ENCODE measurements at regions not wholly inside any gene's neighbourhood (a gene's known extent, or its start where the extent isn't known, plus 50 kb on each side); places are given as distances from the start of the nearest gene placed in this dataset.

- no peak for DNase-seq
- H3K4me1 Mint-ChIP-seq (ENCODE audit: low read depth): no peaks in the 10 kb centered on the region
- H3K4me3 Mint-ChIP-seq: no peak overlapping the region
- no peaks in the 10 kb centered on the region for H3K9me3 Mint-ChIP-seq
- no peak for ATAC-seq
- H3K27me3 Mint-ChIP-seq (ENCODE audit: low read depth): peaks cover 2% of the 10 kb centered on the region
- H3K36me3 Mint-ChIP-seq (ENCODE audit: insufficient read depth): no peaks in the 10 kb centered on the region
These were observed 150.5 kb upstream of the NCKAP5 start for GRCh38 chr2:133718688-133719201.

- Mint-ChIP-seq H3K4me1 (ENCODE audit: low read depth) (no peaks in the 10 kb centered on the region), H3K27me3 (ENCODE audit: low read depth) (peaks cover 2% of the 10 kb centered on the region), H3K36me3 (ENCODE audit: insufficient read depth) (no peaks in the 10 kb centered on the region), H3K9me3 (no peaks in the 10 kb centered on the region), H3K4me3 (no peak overlapping the region)
- ATAC-seq: no peak
- DNase-seq: no peak
These were observed 152.2 kb upstream of the NCKAP5 start for GRCh38 chr2:133720429-133720828.

GRCh38 chr2:133721118-133721517 lies 152.9 kb upstream of the NCKAP5 start:
- ATAC-seq (no peak), DNase-seq (no peak)
- Mint-ChIP-seq H3K27me3 (ENCODE audit: low read depth) (peaks cover 2% of the 10 kb centered on the region), H3K9me3 (no peaks in the 10 kb centered on the region), H3K36me3 (ENCODE audit: insufficient read depth) (no peaks in the 10 kb centered on the region), H3K4me3 (no peak overlapping the region), H3K4me1 (ENCODE audit: low read depth) (no peaks in the 10 kb centered on the region)

- H3K9me3 Mint-ChIP-seq: no peaks in the 10 kb centered on the region
- no peak overlapping the region for H3K4me3 Mint-ChIP-seq
- H3K27me3 Mint-ChIP-seq (ENCODE audit: low read depth): no peaks in the 10 kb centered on the region
- peaks cover 2% of the 10 kb centered on the region for H3K4me1 Mint-ChIP-seq (ENCODE audit: low read depth)
- H3K36me3 Mint-ChIP-seq (ENCODE audit: insufficient read depth): no peaks in the 10 kb centered on the region
- ATAC-seq (no peak), DNase-seq (no peak)
These were observed 154.9 kb upstream of the NCKAP5 start for GRCh38 chr2:133723133-133723532.

DNA sequence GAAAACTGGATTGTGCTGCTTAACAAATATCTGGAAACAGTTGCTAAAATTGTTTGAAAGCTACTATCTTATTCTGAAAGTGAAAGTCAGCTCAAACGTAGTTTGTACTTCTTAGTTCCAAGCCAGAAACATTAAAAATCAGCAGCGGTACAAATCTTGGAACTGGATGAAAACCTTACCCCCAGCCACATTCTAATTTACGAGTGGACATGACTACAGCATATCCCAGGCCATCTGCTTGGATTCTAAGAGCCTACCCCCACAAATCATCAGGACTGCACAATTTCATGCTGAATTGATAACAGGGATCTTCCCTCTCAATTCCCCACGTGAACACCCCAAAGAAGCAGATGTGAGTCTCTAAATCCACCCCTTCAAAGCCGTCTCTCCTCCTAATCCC lies 158.7 kb upstream of the NCKAP5 start:
- Mint-ChIP-seq H3K9me3 (no peaks in the 10 kb centered on the region), H3K36me3 (ENCODE audit: insufficient read depth) (no peaks in the 10 kb centered on the region), H3K4me3 (no peak overlapping the region), H3K27me3 (ENCODE audit: low read depth) (no peaks in the 10 kb centered on the region), H3K4me1 (ENCODE audit: low read depth) (peaks cover 2% of the 10 kb centered on the region)
- no peak for DNase-seq
- ATAC-seq: no peak

- no peak overlapping the region for H3K4me3 Mint-ChIP-seq
- peaks cover 3% of the 10 kb centered on the region for H3K27me3 Mint-ChIP-seq (ENCODE audit: low read depth)
- ATAC-seq (no peak), DNase-seq (no peak)
- no peaks in the 10 kb centered on the region for H3K9me3 Mint-ChIP-seq
- no peaks in the 10 kb centered on the region for H3K36me3 Mint-ChIP-seq (ENCODE audit: insufficient read depth)
- peaks cover under 1% of the 10 kb centered on the region for H3K4me1 Mint-ChIP-seq (ENCODE audit: low read depth)
These were observed 163.8 kb upstream of the NCKAP5 start for GRCh38 chr2:133732059-133732458.

- Mint-ChIP-seq H3K27me3 (ENCODE audit: low read depth) (peaks cover 3% of the 10 kb centered on the region), H3K9me3 (no peaks in the 10 kb centered on the region), H3K4me1 (ENCODE audit: low read depth) (no peaks in the 10 kb centered on the region), H3K36me3 (ENCODE audit: insufficient read depth) (no peaks in the 10 kb centered on the region), H3K4me3 (no peak overlapping the region)
- DNase-seq: no peak
- ATAC-seq: no peak
These were observed 165.0 kb upstream of the NCKAP5 start for GRCh38 chr2:133732982-133733900.

DNA sequence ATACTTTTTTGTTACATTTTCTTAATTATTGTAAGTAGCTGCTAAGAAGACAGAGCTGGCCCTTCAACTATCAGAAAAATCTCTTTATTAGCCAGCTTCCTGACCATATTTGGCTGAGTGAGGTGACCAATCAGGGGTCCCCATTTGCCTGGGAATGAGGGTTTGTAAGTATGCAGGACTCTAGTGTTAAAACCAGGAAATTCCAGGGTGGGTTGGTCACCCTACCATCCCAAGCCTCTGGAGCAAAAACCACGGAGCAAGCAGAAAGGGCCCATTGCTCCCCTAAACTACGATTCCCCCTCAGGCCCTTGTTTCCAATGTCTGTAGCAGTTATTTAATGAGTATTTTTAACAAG lies 165.6 kb upstream of the NCKAP5 start:
- DNase-seq (no peak), ATAC-seq (no peak)
- peaks cover 3% of the 10 kb centered on the region for H3K27me3 Mint-ChIP-seq (ENCODE audit: low read depth)
- no peak overlapping the region for H3K4me3 Mint-ChIP-seq
- no peaks in the 10 kb centered on the region for H3K36me3 Mint-ChIP-seq (ENCODE audit: insufficient read depth)
- no peaks in the 10 kb centered on the region for H3K9me3 Mint-ChIP-seq
- H3K4me1 Mint-ChIP-seq (ENCODE audit: low read depth): no peaks in the 10 kb centered on the region

DNA sequence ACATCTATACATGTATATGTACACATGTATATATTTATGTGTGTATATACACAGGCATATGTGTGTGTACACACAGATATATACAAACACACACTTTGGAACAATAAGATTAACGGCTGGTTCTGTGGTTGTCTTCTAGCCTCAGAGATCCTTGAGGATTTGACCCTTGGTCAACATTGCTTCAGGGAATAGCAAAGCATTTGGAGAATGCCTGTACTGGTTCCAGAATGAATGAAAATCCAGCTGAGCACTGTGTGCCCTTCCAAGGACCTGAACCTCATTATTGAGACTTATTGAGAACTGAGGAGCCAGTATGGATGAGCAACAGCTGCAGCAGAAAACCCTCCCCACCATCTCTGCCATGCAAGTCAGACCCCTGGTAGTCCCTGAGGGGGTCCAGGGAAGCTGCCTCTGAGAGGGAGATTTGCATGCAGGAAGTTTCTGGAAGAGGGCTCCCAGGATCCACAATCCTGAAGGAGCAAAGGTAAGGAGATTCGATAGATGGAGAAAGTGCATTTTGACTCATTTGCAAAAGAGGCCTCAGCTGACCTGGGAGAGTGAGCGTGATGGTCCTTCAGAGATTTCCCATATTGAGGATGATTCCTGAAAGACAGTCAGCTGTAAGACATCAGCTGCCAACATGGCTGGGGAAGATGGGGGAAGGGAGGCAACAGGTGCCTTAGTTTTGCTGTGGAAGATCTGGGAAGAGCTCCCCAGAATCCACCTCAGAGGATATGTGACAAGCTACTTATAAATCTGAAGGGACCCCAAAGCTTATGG lies 166.6 kb upstream of the NCKAP5 start:
- no peaks in the 10 kb centered on the region for H3K9me3 Mint-ChIP-seq
- H3K27me3 Mint-ChIP-seq (ENCODE audit: low read depth): peaks cover 3% of the 10 kb centered on the region
- H3K4me3 Mint-ChIP-seq: no peak overlapping the region
- DNase-seq: no peak
- ATAC-seq: no peak
- H3K36me3 Mint-ChIP-seq (ENCODE audit: insufficient read depth): no peaks in the 10 kb centered on the region
- no peaks in the 10 kb centered on the region for H3K4me1 Mint-ChIP-seq (ENCODE audit: low read depth)

- H3K36me3 Mint-ChIP-seq (ENCODE audit: insufficient read depth): no peaks in the 10 kb centered on the region
- DNase-seq: no peak
These were observed 168.4 kb upstream of the NCKAP5 start for GRCh38 chr2:133736674-133737073.

DNA sequence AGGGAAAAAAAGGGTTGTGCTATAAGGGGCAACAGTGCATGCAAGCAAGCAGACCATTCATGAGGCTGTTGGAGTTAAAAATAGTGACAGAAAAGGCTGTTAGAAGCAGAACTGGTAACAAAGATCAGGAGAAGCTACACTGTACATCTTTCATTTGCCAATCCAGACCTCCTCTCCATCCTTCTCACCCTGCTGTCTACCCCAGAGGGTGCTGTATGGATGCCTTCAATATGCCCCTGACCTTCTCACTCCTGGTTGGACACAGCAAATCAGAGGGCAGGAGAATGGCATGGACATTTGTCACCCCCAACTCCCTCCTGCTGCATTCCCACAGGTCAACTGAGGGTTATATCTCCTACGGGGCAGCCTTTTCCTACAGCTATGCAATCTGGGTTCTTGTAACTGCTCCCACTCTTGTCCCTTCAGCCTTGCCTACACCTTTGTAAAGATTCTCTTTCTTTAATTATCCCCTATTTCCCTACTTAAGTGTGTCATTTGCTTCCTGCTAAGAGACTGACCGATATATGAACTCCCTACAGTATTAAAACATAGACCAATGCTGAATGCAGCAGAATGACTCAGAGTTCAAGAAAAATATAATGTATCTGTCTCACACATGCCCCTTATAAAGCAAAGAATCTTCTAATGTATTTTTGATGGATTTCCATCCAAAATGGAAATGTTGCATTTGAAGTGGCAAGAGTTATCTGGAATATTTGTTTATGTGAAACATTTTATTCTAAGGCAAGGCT lies 169.2 kb upstream of the NCKAP5 start:
- ATAC-seq (no peak), DNase-seq (no peak)
- H3K9me3 Mint-ChIP-seq: no peaks in the 10 kb centered on the region
- no peaks in the 10 kb centered on the region for H3K36me3 Mint-ChIP-seq (ENCODE audit: insufficient read depth)
- no peak overlapping the region for H3K4me3 Mint-ChIP-seq
- no peaks in the 10 kb centered on the region for H3K4me1 Mint-ChIP-seq (ENCODE audit: low read depth)
- H3K27me3 Mint-ChIP-seq (ENCODE audit: low read depth): peaks cover 3% of the 10 kb centered on the region

More at GRCh38 chr2:133736674-133737073, 168.4 kb upstream of the NCKAP5 start:
- no peaks in the 10 kb centered on the region for H3K9me3 Mint-ChIP-seq
- no peaks in the 10 kb centered on the region for H3K4me1 Mint-ChIP-seq (ENCODE audit: low read depth)
- H3K27me3 Mint-ChIP-seq (ENCODE audit: low read depth): peaks cover 3% of the 10 kb centered on the region
- H3K4me3 Mint-ChIP-seq: no peak overlapping the region
- ATAC-seq: no peak

- Mint-ChIP-seq H3K27me3 (ENCODE audit: low read depth) (peaks cover 3% of the 10 kb centered on the region), H3K9me3 (no peaks in the 10 kb centered on the region), H3K4me3 (no peak overlapping the region), H3K4me1 (ENCODE audit: low read depth) (no peaks in the 10 kb centered on the region), H3K36me3 (ENCODE audit: insufficient read depth) (no peaks in the 10 kb centered on the region)
- DNase-seq (no peak), ATAC-seq (no peak)
These were observed 170.8 kb upstream of the NCKAP5 start for GRCh38 chr2:133739039-133739438.

DNA sequence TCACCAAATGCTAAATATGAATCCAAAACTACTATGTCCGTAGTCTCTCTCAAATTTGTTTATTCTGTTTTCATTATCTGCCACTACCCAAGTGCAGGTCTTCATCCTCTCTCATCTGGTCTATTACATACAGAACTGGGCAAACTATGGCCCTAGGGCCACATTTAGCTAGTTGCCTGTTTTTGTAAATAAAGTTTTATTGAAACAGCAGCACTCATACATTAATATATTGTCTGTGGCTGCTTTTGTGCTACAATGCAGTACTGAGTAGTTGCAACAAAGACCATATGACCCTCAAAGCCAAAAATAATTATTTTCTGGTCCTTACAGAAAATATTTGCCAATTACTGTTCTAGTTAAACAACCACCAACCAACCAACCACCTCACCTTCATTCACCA lies 172.2 kb upstream of the NCKAP5 start:
- Mint-ChIP-seq H3K27me3 (ENCODE audit: low read depth) (peaks cover 3% of the 10 kb centered on the region), H3K4me1 (ENCODE audit: low read depth) (no peaks in the 10 kb centered on the region), H3K4me3 (no peak overlapping the region), H3K36me3 (ENCODE audit: insufficient read depth) (no peaks in the 10 kb centered on the region), H3K9me3 (no peaks in the 10 kb centered on the region)
- no peak for ATAC-seq
- no peak for DNase-seq

GRCh38 chr2:133748007-133748700 lies 179.9 kb upstream of the NCKAP5 start:
- H3K27me3 Mint-ChIP-seq (ENCODE audit: low read depth): peaks cover 6% of the 10 kb centered on the region
- no peaks in the 10 kb centered on the region for H3K9me3 Mint-ChIP-seq
- DNase-seq (no peak), ATAC-seq (no peak)
- no peak overlapping the region for H3K4me3 Mint-ChIP-seq
- H3K4me1 Mint-ChIP-seq (ENCODE audit: low read depth): no peaks in the 10 kb centered on the region
- H3K36me3 Mint-ChIP-seq (ENCODE audit: insufficient read depth): no peaks in the 10 kb centered on the region

All from activated T-cell treated with anti-CD3 and anti-CD28 coated beads, Interleukin-2, amount 50 U/mL, for 4 hours (primary cell).